GM18511 (cell line): ENCODE measurements at regions not wholly inside any gene's neighbourhood (a gene's known extent, or its start where the extent isn't known, plus 50 kb on each side); places are given as distances from the start of the nearest gene placed in this dataset.
"Not testable (repeated sequence)": the region's sequence is repeated elsewhere in the genome, so short reads cannot be mapped to it uniquely, and the experiment has no call there.

Experiments used
- ATAC-seq: cut with Tn5 transposase; IDR thresholded peaks from one replicate; pipeline ENCODE4 v1.9.1; 2021; ENCODE audit warnings: mild to moderate bottlenecking, moderate library complexity; ENCODE audit not compliant: unreplicated experiment

DNA sequence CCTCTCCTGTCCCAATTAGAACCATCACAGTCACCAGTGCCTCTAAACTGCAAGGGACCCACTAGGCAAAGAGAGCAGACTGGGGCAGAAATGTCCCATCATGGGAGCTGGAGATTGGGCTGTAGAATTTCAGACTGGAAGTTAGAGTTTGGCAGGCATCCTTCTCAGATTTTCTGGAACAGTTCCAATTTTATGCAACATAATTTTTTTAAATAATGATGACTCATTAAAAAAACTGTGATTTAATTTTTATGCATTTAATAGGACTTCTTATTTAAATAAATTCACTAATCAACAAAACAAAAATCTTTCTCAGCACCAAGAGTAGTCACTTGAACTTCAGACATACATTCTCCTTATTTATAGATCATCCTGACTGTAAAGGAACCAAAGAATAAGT, 84.6 kb upstream of the SLC7A14 start:
- no peak for ATAC-seq

GRCh38 chr3:170662986-170663385, 77.1 kb upstream of the SLC7A14 start:
- not testable (repeated sequence) for ATAC-seq

GRCh38 chr3:170660139-170660538, 74.3 kb upstream of the SLC7A14 start:
- ATAC-seq = no peak

- ATAC-seq = no peak
Observed at GRCh38 chr3:170657312-170657711, 71.4 kb upstream of the SLC7A14 start.

GRCh38 chr3:170656284-170656683, 70.4 kb upstream of the SLC7A14 start:
- ATAC-seq = no peak

DNA sequence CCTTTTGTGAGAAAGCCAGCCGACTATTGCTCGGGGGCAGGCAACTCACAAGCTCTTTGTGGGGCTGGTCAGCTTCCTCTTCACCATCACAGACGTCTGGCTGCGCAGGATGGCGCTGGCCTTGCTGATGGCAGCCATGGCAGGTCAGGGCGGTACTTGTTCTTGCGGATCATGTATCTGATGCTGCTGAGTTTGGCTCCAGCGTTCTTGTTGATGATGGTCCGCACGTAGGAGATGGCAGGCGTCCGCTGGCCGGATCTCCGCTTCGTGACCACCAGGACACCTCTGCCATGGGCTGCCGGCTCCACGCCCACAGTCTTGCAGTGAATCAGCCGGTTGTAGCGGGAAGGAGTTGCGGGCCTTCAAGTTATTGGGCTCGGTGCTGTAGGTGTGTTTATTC, 67.9 kb upstream of the SLC7A14 start:
- ATAC-seq = no peak

- ATAC-seq = no peak
Observed at GRCh38 chr3:170651260-170651845, 65.5 kb upstream of the SLC7A14 start.

- not testable (repeated sequence) for ATAC-seq
Observed at GRCh38 chr3:170650557-170650956, 64.7 kb upstream of the SLC7A14 start.

DNA sequence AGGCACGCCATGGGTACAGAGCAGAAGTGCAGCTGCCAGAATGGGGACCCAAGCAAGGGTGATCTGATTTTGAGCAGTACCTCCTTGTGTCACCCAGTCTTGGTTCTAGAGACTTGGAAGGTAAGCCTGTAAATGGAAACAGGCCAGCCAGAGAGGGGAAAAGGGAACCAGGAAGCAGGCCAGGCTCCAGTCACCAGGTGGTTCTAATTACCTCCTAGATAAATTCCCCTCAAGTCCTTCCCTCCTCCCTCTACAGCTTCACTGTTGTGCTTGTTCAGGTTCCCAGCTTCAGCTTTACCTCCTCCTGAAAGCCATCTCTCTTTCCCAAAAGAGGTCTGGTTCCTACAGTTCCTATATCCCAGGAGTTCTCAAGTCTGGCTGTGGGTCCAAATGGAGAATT, 58.8 kb upstream of the SLC7A14 start:
- ATAC-seq = no peak

GRCh38 chr3:170643831-170644230, 58.0 kb upstream of the SLC7A14 start:
- ATAC-seq = no peak

DNA sequence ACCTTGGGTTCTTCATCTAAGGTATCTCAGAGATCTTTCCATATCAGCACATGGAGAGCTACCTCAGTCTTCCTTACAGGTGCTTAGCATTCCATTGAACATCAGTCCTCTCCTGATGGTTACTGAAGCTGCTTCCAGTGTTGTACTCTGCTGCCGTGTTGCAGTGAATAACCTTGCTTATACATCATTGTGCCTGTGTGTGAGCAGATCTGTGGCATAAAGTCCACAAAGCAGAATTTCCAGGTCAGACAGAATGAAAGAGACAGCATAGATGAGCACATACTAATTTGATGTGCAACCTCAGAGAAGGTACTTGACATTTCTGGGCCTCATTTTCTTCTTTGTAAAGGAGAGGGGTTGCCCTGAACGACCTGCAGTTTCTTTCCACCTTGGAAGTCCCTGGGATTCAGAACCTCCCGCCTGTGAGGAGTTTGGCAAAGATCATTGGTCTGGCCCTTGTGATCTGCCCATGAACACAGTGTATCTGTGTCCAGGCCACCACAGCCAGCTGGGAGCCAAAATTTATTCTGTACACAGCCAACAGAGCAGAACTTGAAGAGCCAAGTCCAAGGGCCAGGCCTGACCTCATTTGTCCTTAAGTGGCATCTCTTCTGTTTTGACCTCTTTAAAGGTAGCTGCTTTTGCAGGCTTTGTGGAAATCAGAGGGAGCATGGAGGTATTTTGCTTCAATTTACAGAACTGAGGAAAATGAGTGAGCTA, 57.2 kb upstream of the SLC7A14 start:
- no peak for ATAC-seq

- no peak for ATAC-seq
Observed at GRCh38 chr3:170641510-170642236, 55.8 kb upstream of the SLC7A14 start.

- ATAC-seq = no peak
Observed at GRCh38 chr3:170640737-170641171, 54.9 kb upstream of the SLC7A14 start.

GRCh38 chr3:170638988-170639387, 53.1 kb upstream of the SLC7A14 start:
- ATAC-seq = no peak

- ATAC-seq = no peak
Observed at GRCh38 chr3:170637306-170637705, 51.4 kb upstream of the SLC7A14 start.

DNA sequence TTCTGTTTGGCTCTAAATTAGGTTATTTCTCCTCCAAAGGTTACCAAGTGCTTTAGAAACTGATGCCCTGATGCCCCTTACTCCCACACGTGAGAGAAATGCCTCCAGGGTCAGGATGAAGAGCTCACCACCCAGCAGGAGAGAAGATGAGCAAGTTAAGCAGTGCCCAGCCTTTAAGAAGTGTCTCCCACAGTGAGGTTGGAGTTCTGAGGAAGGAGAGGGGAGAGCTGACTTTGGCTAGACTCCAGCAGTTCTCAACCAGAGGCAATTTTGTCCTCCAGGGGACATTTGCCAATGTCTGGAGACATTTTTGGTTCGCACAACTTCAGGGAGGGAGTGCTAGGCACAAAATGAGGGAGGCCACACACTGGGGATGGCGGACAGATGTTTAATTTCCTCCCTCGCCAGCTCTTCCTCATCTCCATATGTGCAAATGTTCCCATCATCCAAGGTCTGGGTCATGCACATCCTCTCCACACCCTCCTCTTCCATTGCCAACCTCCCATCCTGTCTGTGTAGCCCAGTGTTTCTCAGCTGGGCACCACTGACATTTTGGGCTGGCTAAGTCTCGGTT, 50.6 kb upstream of the SLC7A14 start:
- ATAC-seq = no peak
